CD4-positive, alpha-beta T cell (primary cell): ENCODE measurements at regions not wholly inside any gene's neighbourhood (a gene's known extent, or its start where the extent isn't known, plus 50 kb on each side); places are given as distances from the start of the nearest gene placed in this dataset.

Experiments
- ATAC-seq: fragments of 200-7000 bp; cut with Tn5 transposase; one replicate; pipeline ENCODE4 v1.10.0; 2022; ENCODE audit warnings: mild to moderate bottlenecking; ENCODE audit not compliant: poor library complexity
- CTCF ChIA-PET: fragments of 350-600 bp; sonication (Branson Sonifier 250); formaldehyde crosslinking; loops from one replicate; lab custom pipeline; 2021; ENCODE audit warnings: antibody characterized with exemption, inconsistent platforms; lab: Charles Lee
- POLR2A ChIA-PET: fragments of 350-600 bp; sonication (Branson Sonifier 250); formaldehyde crosslinking; loops from one replicate; lab custom pipeline; 2021; ENCODE audit warnings: antibody characterized with exemption, inconsistent platforms; lab: Charles Lee
- DNase-seq, 14 experiments: peaks; one replicate each; pipeline ENCODE4 v3.0.0-alpha.2; 2013 to 2020; ENCODE audit warnings: mixed read lengths in 2 of 14
- H3K27ac ChIP-seq, 2 donors: one replicate each; pipeline versions ENCODE4 v1.5.1 to v1.7.0; 2013; ENCODE audit warnings: low read length in 2 of 2, low read depth in 1 of 2, mild to moderate bottlenecking in 1 of 2
- H3K27me3 ChIP-seq, 2 experiments: 1 replicate in 1 of 2; 2 replicates in 1 of 2; pipeline versions ENCODE4 v1.6.1 to v1.7.0; 2013; ENCODE audit warnings: low read length in 2 of 2, control low read depth in 1 of 2, mild to moderate bottlenecking in 1 of 2, moderate library complexity in 1 of 2; ENCODE audit not compliant: insufficient read depth in 2 of 2, control insufficient read depth in 1 of 2
- H3K36me3 ChIP-seq: one replicate; pipeline ENCODE4 v1.6.1; 2013; ENCODE audit warnings: low read length, control low read depth; ENCODE audit not compliant: insufficient read depth
- H3K4me1 ChIP-seq: one replicate; pipeline ENCODE4 v1.6.1; 2013; ENCODE audit warnings: low read length, control low read depth; ENCODE audit not compliant: insufficient read depth
- H3K4me3 ChIP-seq: one replicate; pipeline ENCODE4 v1.5.1; 2013; ENCODE audit warnings: mild to moderate bottlenecking, low read length, moderate library complexity
- H3K9me3 ChIP-seq, 2 experiments: 1 replicate in 1 of 2; 2 replicates in 1 of 2; pipeline versions ENCODE4 v1.6.1 to v1.7.0; 2013; ENCODE audit warnings: low read length in 2 of 2, mild to moderate bottlenecking in 2 of 2, control low read depth in 1 of 2, moderate library complexity in 1 of 2; ENCODE audit not compliant: control insufficient read depth in 1 of 2, insufficient read depth in 1 of 2
- H3K27ac Mint-ChIP-seq: one replicate; pipeline ENCODE4 v1.8.0; 2020; ENCODE audit warnings: mixed read lengths
- H3K27me3 Mint-ChIP-seq: one replicate; pipeline ENCODE4 v1.8.0; 2021; ENCODE audit warnings: mixed read lengths
- H3K36me3 Mint-ChIP-seq: one replicate; pipeline ENCODE4 v1.8.0; 2021; ENCODE audit warnings: low read depth, mixed read lengths
- H3K4me1 Mint-ChIP-seq: one replicate; pipeline ENCODE4 v1.8.0; 2021; ENCODE audit warnings: low read depth, mixed read lengths
- H3K4me3 Mint-ChIP-seq: one replicate; pipeline ENCODE4 v1.8.0; 2020; ENCODE audit warnings: mild to moderate bottlenecking, mixed read lengths
- H3K9me3 Mint-ChIP-seq: one replicate; pipeline ENCODE4 v1.8.0; 2020; ENCODE audit warnings: mixed read lengths
- CTCF ChIP-seq: fragments of 200-600 bp; IDR thresholded peaks from one replicate; pipeline ENCODE4 v1.8.0; 2022; ENCODE audit warnings: antibody characterized with exemption, mild to moderate bottlenecking
- intact Hi-C, 2 experiments: fragments of 100-400 bp; cut with DNase I in 1 of 2; cut with micrococcal nuclease in 1 of 2; formaldehyde crosslinking; loops; one replicate each; pipeline versions ENCODE4 v1.15.1 to v1.9.0; 2023 to 2025; cut with DNase I, micrococcal nuclease

- Histone ChIP-seq H3K4me1 (no peaks in the 10 kb centered on the region), H3K27ac (no peak overlapping the region), H3K4me3 (no peak overlapping the region), H3K27me3 (no peaks in the 10 kb centered on the region), H3K9me3 (peaks cover 0 to 7% of the 10 kb centered on the region in 2 experiments), H3K36me3 (no peaks in the 10 kb centered on the region)
- H3K4me3 Mint-ChIP-seq, result no peak overlapping the region
- intact Hi-C loops, result no loop called here
- no peaks in the 10 kb centered on the region for H3K27me3 Mint-ChIP-seq
- DNase-seq (no peak), ATAC-seq (no peak)
- no peak for TF ChIP-seq CTCF
- H3K4me1 Mint-ChIP-seq, result no peaks in the 10 kb centered on the region
- POLR2A ChIA-PET, result no interaction called here
- H3K9me3 Mint-ChIP-seq, result peaks cover 13% of the 10 kb centered on the region
- no peaks in the 10 kb centered on the region for H3K36me3 Mint-ChIP-seq
- CTCF ChIA-PET, result no interaction called here
- no peak overlapping the region for H3K27ac Mint-ChIP-seq
These were observed 1035.9 kb upstream of the AUTS2 start for GRCh38 chr7:68562323-68562899.

- ATAC-seq (no peak), DNase-seq (no peak)
- no peaks in the 10 kb centered on the region for H3K36me3 Mint-ChIP-seq
- no peak overlapping the region for H3K27ac ChIP-seq
- H3K4me3 ChIP-seq, result no peak overlapping the region
- intact Hi-C loops, result no loop called here
- H3K9me3 ChIP-seq, result peaks cover 0 to 7% of the 10 kb centered on the region in 2 experiments
- H3K4me1 ChIP-seq, result no peaks in the 10 kb centered on the region
- ChIA-PET POLR2A (no interaction called here), CTCF (no interaction called here)
- no peaks in the 10 kb centered on the region for H3K4me1 Mint-ChIP-seq
- H3K27me3 ChIP-seq, result no peaks in the 10 kb centered on the region
- no peaks in the 10 kb centered on the region for H3K36me3 ChIP-seq
- no peaks in the 10 kb centered on the region for H3K27me3 Mint-ChIP-seq
- no peak overlapping the region for H3K4me3 Mint-ChIP-seq
- no peak for TF ChIP-seq CTCF
- peaks cover 12% of the 10 kb centered on the region for H3K9me3 Mint-ChIP-seq
- no peak overlapping the region for H3K27ac Mint-ChIP-seq
These were observed 1033.8 kb upstream of the AUTS2 start for GRCh38 chr7:68564306-68565135.

GRCh38 chr7:68571286-68571685 lies 1027.0 kb upstream of the AUTS2 start:
- CTCF ChIA-PET, result no interaction called here
- Mint-ChIP-seq H3K27ac (no peak overlapping the region), H3K4me1 (no peaks in the 10 kb centered on the region)

More at GRCh38 chr7:68571286-68571685, 1027.0 kb upstream of the AUTS2 start:
- no peak overlapping the region for H3K4me3 Mint-ChIP-seq
- POLR2A ChIA-PET, result no interaction called here
- DNase-seq (no peak), ATAC-seq (no peak)
- H3K36me3 Mint-ChIP-seq, result no peaks in the 10 kb centered on the region
- H3K4me1 ChIP-seq, result no peaks in the 10 kb centered on the region
- TF ChIP-seq CTCF, result no peak
- peaks cover 0 to 3% of the 10 kb centered on the region in 2 experiments for H3K9me3 ChIP-seq
- no peaks in the 10 kb centered on the region for H3K27me3 Mint-ChIP-seq
- no peaks in the 10 kb centered on the region for H3K36me3 ChIP-seq
- intact Hi-C loops, result no loop called here
- no peak overlapping the region for H3K27ac ChIP-seq
- no peak overlapping the region for H3K4me3 ChIP-seq
- H3K9me3 Mint-ChIP-seq, result peaks cover 6% of the 10 kb centered on the region
- no peaks in the 10 kb centered on the region for H3K27me3 ChIP-seq
